ENCODE measurements at regions not wholly inside any gene's neighbourhood (a gene's known extent, or its start where the extent isn't known, plus 50 kb on each side); places are given as distances from the start of the nearest gene placed in this dataset.

GRCh38 chr2:158893026-158893425, 75.4 kb upstream of the TANC1 start:
- no peak overlapping the region for H3K4me3 ChIP-seq
- no peaks in the 10 kb centered on the region for H3K36me3 ChIP-seq
- H3K27me3 ChIP-seq = no peaks in the 10 kb centered on the region
- intact Hi-C loops (cut with DNase I; ENCODE audit: low total_unique reads) = no loop called here
- no peaks in the 10 kb centered on the region for H3K4me1 ChIP-seq
- TF ChIP-seq POLR2A (IDR thresholded peaks at IDR 0.05) (no peak), CTCF (IDR thresholded peaks at IDR 0.05) (no peak)
- no peaks in the 10 kb centered on the region for H3K9me3 ChIP-seq
- no peak overlapping the region for H3K27ac ChIP-seq
- no peak for DNase-seq

GRCh38 chr2:158893474-158893873, 75.0 kb upstream of the TANC1 start:
- Histone ChIP-seq H3K4me1 (no peaks in the 10 kb centered on the region), H3K9me3 (no peaks in the 10 kb centered on the region), H3K36me3 (no peaks in the 10 kb centered on the region), H3K27me3 (no peaks in the 10 kb centered on the region), H3K4me3 (no peak overlapping the region), H3K27ac (no peak overlapping the region)
- DNase-seq = no peak
- intact Hi-C loops (cut with DNase I; ENCODE audit: low total_unique reads) = no loop called here
- TF ChIP-seq POLR2A (IDR thresholded peaks at IDR 0.05) (no peak), CTCF (IDR thresholded peaks at IDR 0.05) (no peak)

DNA sequence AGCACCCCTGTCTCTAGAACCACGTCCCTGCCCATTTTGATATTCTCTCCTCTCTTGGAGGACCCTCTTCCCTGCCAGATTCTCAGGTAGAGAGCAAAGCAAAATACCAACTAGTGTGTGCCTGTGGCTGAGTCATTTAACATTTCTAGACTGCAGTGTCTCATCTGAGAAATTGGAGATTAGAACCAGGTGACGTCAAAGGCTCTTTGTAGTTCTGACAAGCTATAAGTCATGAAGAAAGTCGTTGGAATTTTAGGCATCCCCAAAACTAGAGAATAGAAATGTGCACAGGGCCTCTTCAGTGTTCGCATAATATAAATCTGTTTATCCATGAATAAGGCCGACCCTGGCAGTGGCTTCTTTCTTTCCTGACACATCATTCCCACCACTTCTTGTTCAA, 74.4 kb upstream of the TANC1 start:
- Histone ChIP-seq H3K36me3 (no peaks in the 10 kb centered on the region), H3K27me3 (no peaks in the 10 kb centered on the region), H3K9me3 (no peaks in the 10 kb centered on the region), H3K4me3 (no peak overlapping the region), H3K4me1 (no peaks in the 10 kb centered on the region), H3K27ac (no peak overlapping the region)
- no peak for DNase-seq
- TF ChIP-seq CTCF (IDR thresholded peaks at IDR 0.05) (no peak), POLR2A (IDR thresholded peaks at IDR 0.05) (no peak)
- intact Hi-C loops (cut with DNase I; ENCODE audit: low total_unique reads) = no loop called here

DNA sequence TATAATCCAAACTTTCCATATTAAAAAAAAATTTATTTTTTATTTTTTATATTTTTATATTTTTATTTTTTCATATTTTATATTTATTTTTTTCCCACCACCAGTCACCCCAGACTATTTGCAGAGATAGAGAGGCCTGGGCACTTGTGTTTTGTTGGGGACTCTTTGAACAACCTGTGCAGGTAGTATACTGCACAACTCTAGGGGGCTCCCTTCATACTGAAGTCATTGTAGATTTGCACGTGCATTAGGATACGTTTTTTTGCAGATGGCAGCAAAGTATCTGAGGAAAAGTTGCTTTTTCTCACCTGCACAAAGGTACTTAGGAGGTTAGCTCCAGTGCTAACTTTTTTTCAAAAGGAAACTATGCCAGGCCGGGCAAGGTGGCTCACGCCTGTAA, 73.9 kb upstream of the TANC1 start:
- no peak for TF ChIP-seq POLR2A (IDR thresholded peaks at IDR 0.05)
- H3K27me3 ChIP-seq = no peaks in the 10 kb centered on the region
- DNase-seq = no peak
- no peak overlapping the region for H3K27ac ChIP-seq
- no peak overlapping the region for H3K4me3 ChIP-seq
- H3K9me3 ChIP-seq = no peaks in the 10 kb centered on the region
- H3K36me3 ChIP-seq = no peaks in the 10 kb centered on the region
- H3K4me1 ChIP-seq = no peaks in the 10 kb centered on the region
- intact Hi-C loops (cut with DNase I; ENCODE audit: low total_unique reads) = no loop called here

DNA sequence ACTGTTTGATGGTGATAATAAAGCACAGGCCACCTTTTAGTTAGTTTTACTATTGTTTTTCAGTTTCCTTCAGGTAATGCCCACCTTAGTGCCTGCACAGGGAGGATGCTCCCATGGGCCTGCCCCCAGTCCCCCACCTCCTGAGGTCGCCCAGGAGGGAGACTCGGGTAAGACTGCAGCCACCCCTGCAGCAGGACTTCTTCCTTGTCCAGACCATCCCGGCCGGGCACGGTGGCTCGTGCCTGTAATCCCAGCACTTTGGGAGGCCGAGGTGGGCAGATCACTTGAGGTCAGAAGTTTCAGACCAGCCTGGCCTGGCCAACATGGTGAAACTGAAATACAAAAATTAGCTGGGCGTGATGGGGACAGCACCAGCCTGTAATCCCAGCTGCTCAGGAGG, 68.1 kb upstream of the TANC1 start:
- Histone ChIP-seq H3K27me3 (no peaks in the 10 kb centered on the region), H3K27ac (no peak overlapping the region), H3K4me1 (no peaks in the 10 kb centered on the region), H3K36me3 (no peaks in the 10 kb centered on the region), H3K9me3 (no peaks in the 10 kb centered on the region), H3K4me3 (no peak overlapping the region)
- DNase-seq = no peak
- intact Hi-C loops (cut with DNase I; ENCODE audit: low total_unique reads) = loop anchor here (5.0 kb wide), 1 partner anchor 217 kb away; no protein-coding TSS in a partner anchor
- TF ChIP-seq POLR2A (IDR thresholded peaks at IDR 0.05) = no peak
- no peak for TF ChIP-seq CTCF (IDR thresholded peaks at IDR 0.05)

- Histone ChIP-seq H3K27ac (no peak overlapping the region), H3K4me1 (no peaks in the 10 kb centered on the region), H3K4me3 (no peak overlapping the region), H3K9me3 (no peaks in the 10 kb centered on the region), H3K36me3 (no peaks in the 10 kb centered on the region), H3K27me3 (no peaks in the 10 kb centered on the region)
- no peak for DNase-seq
- intact Hi-C loops (cut with DNase I; ENCODE audit: low total_unique reads) = loop anchor here (5.0 kb wide), 1 partner anchor 215 kb away; no protein-coding TSS in a partner anchor
- TF ChIP-seq CTCF (IDR thresholded peaks at IDR 0.05) (no peak), POLR2A (IDR thresholded peaks at IDR 0.05) (no peak)
Measured at GRCh38 chr2:158902005-158902398, 66.4 kb upstream of the TANC1 start.

Data from uterus (tissue), 3 donors.